H1 (cell line): ENCODE measurements at regions not wholly inside any gene's neighbourhood (a gene's known extent, or its start where the extent isn't known, plus 50 kb on each side); places are given as distances from the start of the nearest gene placed in this dataset.

Experiments used
- ASH2L ChIP-seq: fragments of 200-600, 300-600 bp; sonication (generic); IDR thresholded peaks from one replicate; pipeline ENCODE4 v1.7.1; 2017; ENCODE audit warnings: low read length
- EZH2 ChIP-seq: fragments of 200-600 bp; sonication (generic); IDR thresholded peaks from 2 replicates; pipeline ENCODE4 v1.7.1; 2012; ENCODE audit warnings: low read depth, mild to moderate bottlenecking, moderate library complexity, low read length, inconsistent platforms; ENCODE audit not compliant: severe bottlenecking
- JUN ChIP-seq: IDR thresholded peaks from 2 replicates; pipeline ENCODE4 v1.6.1; 2011; ENCODE audit warnings: low read depth, mild to moderate bottlenecking, improper control_type of control experiment, low read length
- TF ChIP-seq, protein P1 (sequence below), 3 experiments: IDR thresholded peaks; 1 replicate in 2 of 3; 2 replicates in 1 of 3; pipeline versions ENCODE4 v1.5.1 to v1.6.1; 2011; ENCODE audit warnings: low read length in 3 of 3, mild to moderate bottlenecking in 3 of 3, inconsistent platforms in 2 of 3, low read depth in 1 of 3, moderate library complexity in 1 of 3; ENCODE audit not compliant: insufficient read depth in 1 of 3; ENCODE audit errors: control extremely low read depth in 1 of 3

DNA sequence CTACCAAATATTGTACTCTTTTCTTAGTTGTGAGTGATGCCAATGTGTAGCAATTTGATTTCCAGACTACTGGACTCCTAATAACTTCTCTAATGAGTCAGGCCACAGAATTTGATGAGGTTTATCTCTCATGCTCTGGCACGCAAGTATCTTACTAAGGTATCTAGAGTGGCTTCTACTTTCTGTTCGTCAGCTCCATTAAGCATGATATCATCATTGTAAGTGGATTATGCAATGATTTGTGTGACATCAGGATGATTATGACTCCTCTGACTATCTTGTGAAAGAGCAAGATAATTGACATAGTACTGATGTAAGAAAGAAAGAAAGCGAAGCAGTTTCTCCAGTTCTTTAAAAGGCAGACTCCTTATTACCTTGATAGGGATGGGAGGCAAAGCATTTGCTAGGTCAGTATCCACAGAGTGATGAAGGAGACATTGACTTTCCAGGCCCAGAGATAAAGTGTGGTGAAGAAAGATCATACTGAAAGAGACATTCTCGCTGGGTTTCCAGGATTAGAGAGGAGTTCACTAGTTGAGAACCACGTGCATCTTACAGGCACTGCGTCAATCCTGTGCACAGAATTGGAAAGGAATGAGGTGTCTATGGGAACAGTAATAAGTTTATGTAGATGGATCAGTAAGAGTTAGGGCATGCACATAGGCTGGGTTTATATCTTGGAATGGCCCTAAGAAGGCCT, 161.9 kb upstream of the STK26 start:
- TF ChIP-seq, protein P1, sequence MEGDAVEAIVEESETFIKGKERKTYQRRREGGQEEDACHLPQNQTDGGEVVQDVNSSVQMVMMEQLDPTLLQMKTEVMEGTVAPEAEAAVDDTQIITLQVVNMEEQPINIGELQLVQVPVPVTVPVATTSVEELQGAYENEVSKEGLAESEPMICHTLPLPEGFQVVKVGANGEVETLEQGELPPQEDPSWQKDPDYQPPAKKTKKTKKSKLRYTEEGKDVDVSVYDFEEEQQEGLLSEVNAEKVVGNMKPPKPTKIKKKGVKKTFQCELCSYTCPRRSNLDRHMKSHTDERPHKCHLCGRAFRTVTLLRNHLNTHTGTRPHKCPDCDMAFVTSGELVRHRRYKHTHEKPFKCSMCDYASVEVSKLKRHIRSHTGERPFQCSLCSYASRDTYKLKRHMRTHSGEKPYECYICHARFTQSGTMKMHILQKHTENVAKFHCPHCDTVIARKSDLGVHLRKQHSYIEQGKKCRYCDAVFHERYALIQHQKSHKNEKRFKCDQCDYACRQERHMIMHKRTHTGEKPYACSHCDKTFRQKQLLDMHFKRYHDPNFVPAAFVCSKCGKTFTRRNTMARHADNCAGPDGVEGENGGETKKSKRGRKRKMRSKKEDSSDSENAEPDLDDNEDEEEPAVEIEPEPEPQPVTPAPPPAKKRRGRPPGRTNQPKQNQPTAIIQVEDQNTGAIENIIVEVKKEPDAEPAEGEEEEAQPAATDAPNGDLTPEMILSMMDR (IDR thresholded peaks at IDR 0.05; ENCODE audit: control extremely low read depth in 1 of 3, insufficient read depth in 1 of 3, low read depth in 1 of 3, low read length in 3 of 3), result no peak
- TF ChIP-seq ASH2L (no peak), JUN (no peak), EZH2 (no peak)
